HepG2 (cell line): ENCODE measurements at regions not wholly inside any gene's neighbourhood (a gene's known extent, or its start where the extent isn't known, plus 50 kb on each side); places are given as distances from the start of the nearest gene placed in this dataset.

ENCODE experiments used
- ATAC-seq: fragments of 200-7000 bp; cut with Tn5 transposase; 3 replicates; pipeline ENCODE4 v1.9.1; 2020; ENCODE audit warnings: mild to moderate bottlenecking, moderate library complexity
- BruUV-seq: library from RNA; stranded (reverse); fragments of 400-500 nt; replicated peaks from 2 replicates; lab custom pipeline; 2021; lab: Mats Ljungman, UMichigan
- CTCF ChIA-PET: fragments of 300-600 bp; formaldehyde crosslinking; extraction: SDS; loops from one replicate; lab custom pipeline; 2021; ENCODE audit warnings: low total read pairs, inconsistent platforms, low intra/inter-chr PET ratio; lab: Yijun Ruan, JAX
- POLR2A ChIA-PET: fragments of 350-600 bp; sonication (Branson Sonifier 250); formaldehyde crosslinking; loops from one replicate; lab custom pipeline; 2020; ENCODE audit warnings: antibody characterized with exemption, inconsistent platforms; lab: Yijun Ruan, JAX
- DNase-seq: peaks from one replicate; pipeline ENCODE4 v3.0.0-alpha.2; 2015; ENCODE audit warnings: low spot score
- FAIRE-seq: peaks from 3 replicates; lab custom pipeline; 2011; peaks lifted over from hg19 to GRCh38; lab: Jason Lieb, UNC
- H2AFZ ChIP-seq: one replicate; pipeline ENCODE4 v1.6.1; 2011; ENCODE audit warnings: low read length, inconsistent platforms
- H3K27ac ChIP-seq: fragments of 300-600 bp; 3 replicates; pipeline ENCODE4 v1.8.0; 2011; ENCODE audit warnings: mixed run types, mild to moderate bottlenecking, mixed read lengths, low read length, inconsistent platforms; ENCODE audit not compliant: insufficient read depth; ENCODE audit errors: extremely low read length
- H3K27me3 ChIP-seq, 2 experiments: fragments of 200-600 bp in 1 of 2; 2 replicates in 1 of 2; 3 replicates in 1 of 2; pipeline versions ENCODE4 v1.6.0 to v1.8.0; 2011; ENCODE audit warnings: low read length in 2 of 2, mild to moderate bottlenecking in 2 of 2, moderate library complexity in 2 of 2, inconsistent platforms in 1 of 2; ENCODE audit not compliant: insufficient read depth in 2 of 2, control insufficient read depth in 1 of 2
- H3K36me3 ChIP-seq, 2 experiments: fragments of 200-600 bp in 1 of 2; replicated peaks in 1 of 2; 2 replicates in 1 of 2; 3 replicates in 1 of 2; pipeline versions ENCODE4 v1.5.1 to v1.8.0; 2011; ENCODE audit warnings: low read length in 2 of 2, inconsistent platforms in 1 of 2; ENCODE audit not compliant: insufficient read depth in 2 of 2, control insufficient read depth in 1 of 2
- H3K4me1 ChIP-seq: 2 replicates; pipeline ENCODE4 v1.5.1; 2012; ENCODE audit warnings: low read length, inconsistent platforms; ENCODE audit not compliant: insufficient read depth
- H3K4me2 ChIP-seq: 2 replicates; pipeline ENCODE4 v1.6.0; 2011; ENCODE audit warnings: low read depth, low read length, inconsistent platforms
- H3K4me3 ChIP-seq, 3 experiments: fragments of 200-600 bp in 1 of 3; sonication (generic), shearing (Covaris generic) in 1 of 3; replicated peaks in 1 of 3; 2 replicates each; pipeline ENCODE4 v1.5.1; 2011 to 2016; ENCODE audit warnings: low read length in 3 of 3, inconsistent platforms in 2 of 3, low read depth in 2 of 3, mild to moderate bottlenecking in 2 of 3, control low read depth in 1 of 3, mixed read lengths in 1 of 3; ENCODE audit not compliant: insufficient read depth in 1 of 3
- H3K79me2 ChIP-seq: one replicate; pipeline ENCODE4 v1.6.1; 2011; ENCODE audit warnings: low read length, inconsistent platforms; ENCODE audit not compliant: insufficient read depth
- H3K9ac ChIP-seq: 2 replicates; pipeline ENCODE4 v1.6.0; 2011; ENCODE audit warnings: mild to moderate bottlenecking, low read depth, low read length, inconsistent platforms; ENCODE audit not compliant: insufficient read depth
- H3K9me3 ChIP-seq: 2 replicates; pipeline ENCODE4 v1.5.1; 2012; ENCODE audit warnings: mild to moderate bottlenecking, low read length
- H4K20me1 ChIP-seq: 2 replicates; pipeline ENCODE4 v1.6.0; 2011; ENCODE audit warnings: inconsistent platforms, mild to moderate bottlenecking, low read length, moderate library complexity; ENCODE audit not compliant: insufficient read depth
- CBX1 ChIP-seq: IDR thresholded peaks from one replicate; pipeline ENCODE4 v1.6.1; 2016; ENCODE audit warnings: antibody characterized with exemption, low read depth
- FOXK2 ChIP-seq: fragments of 450-650 bp; IDR thresholded peaks from 2 replicates; pipeline ENCODE4 v1.6.1; 2016
- KLF12 ChIP-seq: sonication (generic); formaldehyde crosslinking; IDR thresholded peaks from 2 replicates; pipeline ENCODE4 v1.4.0; 2020; ENCODE audit warnings: missing genetic modification reagents, borderline replicate concordance
- KMT2A ChIP-seq: sonication (generic); formaldehyde crosslinking; IDR thresholded peaks from 2 replicates; pipeline ENCODE4 v1.4.0; 2020; ENCODE audit warnings: missing genetic modification reagents
- MAFF ChIP-seq: IDR thresholded peaks from 2 replicates; pipeline ENCODE4 v1.6.1; 2011; ENCODE audit warnings: low read depth, low read length, improper control_type of control experiment
- MAFK ChIP-seq, 2 experiments: IDR thresholded peaks in 1 of 2; conservative IDR thresholded peaks in 1 of 2; 2 replicates each; pipeline ENCODE4 v1.6.1; 2011; ENCODE audit warnings: improper control_type of control experiment in 2 of 2, low read length in 2 of 2
- NR2C2 ChIP-seq: sonication (generic); formaldehyde crosslinking; IDR thresholded peaks from 2 replicates; pipeline ENCODE4 v1.4.0; 2020; ENCODE audit warnings: missing genetic modification reagents, mild to moderate bottlenecking, moderate library complexity, borderline replicate concordance
- PHB2 ChIP-seq: fragments of 450-650 bp; IDR thresholded peaks from 2 replicates; pipeline ENCODE4 v1.6.1; 2018; ENCODE audit not compliant: partially characterized antibody
- PHF8 ChIP-seq: sonication (generic); formaldehyde crosslinking; IDR thresholded peaks from 2 replicates; pipeline ENCODE4 v1.5.0; 2020; ENCODE audit warnings: missing genetic modification reagents
- TMF1 ChIP-seq: sonication (generic); formaldehyde crosslinking; IDR thresholded peaks from 2 replicates; pipeline ENCODE4 v1.8.1; 2022; ENCODE audit warnings: low read depth, missing genetic modification reagents
- YEATS4 ChIP-seq: sonication (generic); formaldehyde crosslinking; IDR thresholded peaks from 2 replicates; pipeline ENCODE4 v1.4.0; 2020; ENCODE audit warnings: missing genetic modification reagents, borderline replicate concordance
- ZKSCAN5 ChIP-seq: sonication (generic); formaldehyde crosslinking; IDR thresholded peaks from 2 replicates; pipeline ENCODE4 v1.5.1; 2020; ENCODE audit warnings: mild to moderate bottlenecking, missing genetic modification reagents
- ZNF136 ChIP-seq: sonication (generic); formaldehyde crosslinking; IDR thresholded peaks from 2 replicates; pipeline ENCODE4 v1.8.1; 2022; ENCODE audit warnings: low read depth, mild to moderate bottlenecking, moderate library complexity, missing genetic modification reagents
- ZNF781 ChIP-seq: sonication (generic); formaldehyde crosslinking; IDR thresholded peaks from 2 replicates; pipeline ENCODE4 v1.5.1; 2020; ENCODE audit warnings: borderline replicate concordance, mild to moderate bottlenecking, missing genetic modification reagents; ENCODE audit errors: not compliant biosample characterization
- WGBS: methylation state at CpG from one replicate; pipeline ENCODE4 v1.1.6; 2017; ENCODE audit warnings: low lambda C conversion rate; 5-methylcytosine and 5-hydroxymethylcytosine counted together
- in situ Hi-C: cut with HindIII; loops from 2 replicates; pipeline ENCODE4 v1.10.0; 2017; ENCODE audit warnings: low pct_unique_long_range_greater_than_20kb; ENCODE audit not compliant: extremely low pct_ligation_motif_present
- intact Hi-C: fragments of 100-400 bp; cut with micrococcal nuclease; formaldehyde crosslinking; loops from one replicate; pipeline ENCODE4 v1.10.0; 2022; ENCODE audit not compliant: unreplicated experiment
- TF ChIP-seq, protein P1 (sequence below): sonication (generic); formaldehyde crosslinking; IDR thresholded peaks from 2 replicates; pipeline ENCODE4 v1.4.0; 2020; ENCODE audit warnings: missing genetic modification reagents, mild to moderate bottlenecking, borderline replicate concordance
- TF ChIP-seq, protein P2 (sequence below): sonication (generic); formaldehyde crosslinking; IDR thresholded peaks from 2 replicates; pipeline ENCODE4 v1.8.0; 2022; ENCODE audit warnings: mild to moderate bottlenecking, missing genetic modification reagents; ENCODE audit not compliant: insufficient replicate concordance
- TF ChIP-seq, protein P3 (sequence below): sonication (generic); formaldehyde crosslinking; IDR thresholded peaks from 2 replicates; pipeline ENCODE4 v1.4.0; 2020; ENCODE audit warnings: missing genetic modification reagents
- TF ChIP-seq, protein P4 (sequence below): sonication (generic); formaldehyde crosslinking; IDR thresholded peaks from 2 replicates; pipeline ENCODE4 v1.8.0; 2023; ENCODE audit warnings: mild to moderate bottlenecking, missing genetic modification reagents

DNA sequence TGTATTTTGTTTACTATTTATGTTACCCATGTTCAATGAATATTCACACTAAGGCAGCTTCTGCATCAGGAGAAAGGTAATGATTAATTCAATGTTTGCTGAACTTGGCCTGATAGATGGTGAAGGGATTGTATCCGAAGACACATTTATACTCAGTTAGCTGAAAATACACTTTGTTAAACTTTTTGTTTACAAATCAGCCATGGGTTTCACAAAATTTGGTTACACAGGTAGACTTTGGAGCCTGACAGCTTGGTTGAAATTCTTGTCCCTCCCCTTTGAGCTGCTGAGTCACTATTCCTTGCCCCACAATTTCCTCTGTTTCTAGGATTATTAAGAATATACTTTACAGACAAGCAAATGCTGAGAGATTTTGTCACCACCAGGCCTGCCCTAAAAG, 162.6 kb downstream of the PPP1R3A start (continued):
- TF ChIP-seq, protein P1, sequence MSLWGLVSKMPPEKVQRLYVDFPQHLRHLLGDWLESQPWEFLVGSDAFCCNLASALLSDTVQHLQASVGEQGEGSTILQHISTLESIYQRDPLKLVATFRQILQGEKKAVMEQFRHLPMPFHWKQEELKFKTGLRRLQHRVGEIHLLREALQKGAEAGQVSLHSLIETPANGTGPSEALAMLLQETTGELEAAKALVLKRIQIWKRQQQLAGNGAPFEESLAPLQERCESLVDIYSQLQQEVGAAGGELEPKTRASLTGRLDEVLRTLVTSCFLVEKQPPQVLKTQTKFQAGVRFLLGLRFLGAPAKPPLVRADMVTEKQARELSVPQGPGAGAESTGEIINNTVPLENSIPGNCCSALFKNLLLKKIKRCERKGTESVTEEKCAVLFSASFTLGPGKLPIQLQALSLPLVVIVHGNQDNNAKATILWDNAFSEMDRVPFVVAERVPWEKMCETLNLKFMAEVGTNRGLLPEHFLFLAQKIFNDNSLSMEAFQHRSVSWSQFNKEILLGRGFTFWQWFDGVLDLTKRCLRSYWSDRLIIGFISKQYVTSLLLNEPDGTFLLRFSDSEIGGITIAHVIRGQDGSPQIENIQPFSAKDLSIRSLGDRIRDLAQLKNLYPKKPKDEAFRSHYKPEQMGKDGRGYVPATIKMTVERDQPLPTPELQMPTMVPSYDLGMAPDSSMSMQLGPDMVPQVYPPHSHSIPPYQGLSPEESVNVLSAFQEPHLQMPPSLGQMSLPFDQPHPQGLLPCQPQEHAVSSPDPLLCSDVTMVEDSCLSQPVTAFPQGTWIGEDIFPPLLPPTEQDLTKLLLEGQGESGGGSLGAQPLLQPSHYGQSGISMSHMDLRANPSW (CRISPR knock-in tag) = no peak

DNA sequence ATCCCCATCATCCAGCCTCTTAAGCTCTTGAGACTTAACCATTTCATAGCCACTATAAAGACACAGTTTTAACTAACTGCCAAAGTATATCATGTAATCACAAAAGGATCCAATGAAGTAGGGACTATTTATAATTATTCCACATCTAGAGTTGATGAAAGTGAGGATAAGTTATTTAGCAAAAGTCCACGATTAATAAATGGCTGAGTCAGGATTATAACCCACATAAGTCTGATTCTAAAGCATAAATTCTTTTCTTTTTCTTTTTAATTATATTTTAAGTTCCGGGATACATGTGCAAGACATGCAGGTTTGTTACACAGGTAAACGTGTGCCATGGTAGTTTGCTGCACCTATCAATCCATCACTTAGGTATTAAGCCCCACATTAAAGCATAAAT, 166.1 kb downstream of the PPP1R3A start:
- Histone ChIP-seq H3K4me3 (no peak overlapping the region), H3K27me3 (no peaks in the 10 kb centered on the region; a peak in 1 of 5 replicates), H3K9me3 (no peaks in the 10 kb centered on the region), H2AFZ (no peak overlapping the region), H3K27ac (no peak overlapping the region), H3K9ac (no peak overlapping the region), H4K20me1 (no peaks in the 10 kb centered on the region), H3K36me3 (no peaks in the 10 kb centered on the region), H3K4me1 (no peaks in the 10 kb centered on the region), H3K79me2 (no peaks in the 10 kb centered on the region), H3K4me2 (no peak overlapping the region)
- DNase-seq (no peak), FAIRE-seq (no peak), ATAC-seq (no peak)
- intact Hi-C loops (no loop called here), in situ Hi-C loops (no loop called here)
- no TSS peak for BruUV-seq
- ChIA-PET CTCF (no interaction called here), POLR2A (no interaction called here)
- TF ChIP-seq, protein P2, sequence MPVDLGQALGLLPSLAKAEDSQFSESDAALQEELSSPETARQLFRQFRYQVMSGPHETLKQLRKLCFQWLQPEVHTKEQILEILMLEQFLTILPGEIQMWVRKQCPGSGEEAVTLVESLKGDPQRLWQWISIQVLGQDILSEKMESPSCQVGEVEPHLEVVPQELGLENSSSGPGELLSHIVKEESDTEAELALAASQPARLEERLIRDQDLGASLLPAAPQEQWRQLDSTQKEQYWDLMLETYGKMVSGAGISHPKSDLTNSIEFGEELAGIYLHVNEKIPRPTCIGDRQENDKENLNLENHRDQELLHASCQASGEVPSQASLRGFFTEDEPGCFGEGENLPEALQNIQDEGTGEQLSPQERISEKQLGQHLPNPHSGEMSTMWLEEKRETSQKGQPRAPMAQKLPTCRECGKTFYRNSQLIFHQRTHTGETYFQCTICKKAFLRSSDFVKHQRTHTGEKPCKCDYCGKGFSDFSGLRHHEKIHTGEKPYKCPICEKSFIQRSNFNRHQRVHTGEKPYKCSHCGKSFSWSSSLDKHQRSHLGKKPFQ = no peak
- TF ChIP-seq, protein P3, sequence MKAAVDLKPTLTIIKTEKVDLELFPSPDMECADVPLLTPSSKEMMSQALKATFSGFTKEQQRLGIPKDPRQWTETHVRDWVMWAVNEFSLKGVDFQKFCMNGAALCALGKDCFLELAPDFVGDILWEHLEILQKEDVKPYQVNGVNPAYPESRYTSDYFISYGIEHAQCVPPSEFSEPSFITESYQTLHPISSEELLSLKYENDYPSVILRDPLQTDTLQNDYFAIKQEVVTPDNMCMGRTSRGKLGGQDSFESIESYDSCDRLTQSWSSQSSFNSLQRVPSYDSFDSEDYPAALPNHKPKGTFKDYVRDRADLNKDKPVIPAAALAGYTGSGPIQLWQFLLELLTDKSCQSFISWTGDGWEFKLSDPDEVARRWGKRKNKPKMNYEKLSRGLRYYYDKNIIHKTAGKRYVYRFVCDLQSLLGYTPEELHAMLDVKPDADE (CRISPR knock-in tag) = no peak
- no peak for TF ChIP-seq NR2C2 (CRISPR knock-in tag)
- TF ChIP-seq ZNF136 (CRISPR knock-in tag) = no peak
- no peak for TF ChIP-seq PHF8 (CRISPR knock-in tag)
- 0 out of 2 replicates have a peak, but pooled peaks have one; percentile 28 for TF ChIP-seq MAFF
- TF ChIP-seq TMF1 (CRISPR knock-in tag) = no peak
- no peak for TF ChIP-seq CBX1
- TF ChIP-seq, protein P4, sequence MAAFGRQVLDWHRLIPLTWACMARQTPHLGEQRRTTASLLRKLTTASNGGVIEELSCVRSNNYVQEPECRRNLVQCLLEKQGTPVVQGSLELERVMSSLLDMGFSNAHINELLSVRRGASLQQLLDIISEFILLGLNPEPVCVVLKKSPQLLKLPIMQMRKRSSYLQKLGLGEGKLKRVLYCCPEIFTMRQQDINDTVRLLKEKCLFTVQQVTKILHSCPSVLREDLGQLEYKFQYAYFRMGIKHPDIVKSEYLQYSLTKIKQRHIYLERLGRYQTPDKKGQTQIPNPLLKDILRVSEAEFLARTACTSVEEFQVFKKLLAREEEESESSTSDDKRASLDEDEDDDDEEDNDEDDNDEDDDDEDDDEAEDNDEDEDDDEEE (CRISPR knock-in tag) = no peak
- peak in 1 of 2 experiments; percentile 57; a peak in 2 of 4 replicates for TF ChIP-seq MAFK (conservative IDR thresholded peaks at IDR 0.05 in 1 of 2, IDR thresholded peaks at IDR 0.05 in 1 of 2; ENCODE audit: low read length in 2 of 2)
- no peak for TF ChIP-seq ZNF781
- no peak for TF ChIP-seq KLF12 (CRISPR knock-in tag)
- TF ChIP-seq KMT2A = no peak
- TF ChIP-seq YEATS4 (CRISPR knock-in tag) = no peak
- no peak for TF ChIP-seq FOXK2
- TF ChIP-seq ZKSCAN5 (CRISPR knock-in tag) = no peak
- no peak for TF ChIP-seq PHB2
- 1% methylated on average over 3 of the region's 3 CpGs for WGBS
